ENCODE measurements at regions not wholly inside any gene's neighbourhood (a gene's known extent, or its start where the extent isn't known, plus 50 kb on each side); places are given as distances from the start of the nearest gene placed in this dataset.

GRCh38 chr4:187436251-187436650 lies 559.3 kb upstream of the ZFP42 start:
- DNase-seq, result no peak

- no peak for DNase-seq
Measured at GRCh38 chr4:187444061-187444460, 551.5 kb upstream of the ZFP42 start.

GRCh38 chr4:187449702-187450101 lies 545.9 kb upstream of the ZFP42 start:
- DNase-seq, result no peak

GRCh38 chr4:187451776-187452175 lies 543.8 kb upstream of the ZFP42 start:
- no peak for DNase-seq

- DNase-seq, result no peak
Measured at GRCh38 chr4:187460016-187460415, 535.6 kb upstream of the ZFP42 start.

GRCh38 chr4:187464573-187464972 lies 531.0 kb upstream of the ZFP42 start:
- no peak for DNase-seq

GRCh38 chr4:187467224-187467623 lies 528.3 kb upstream of the ZFP42 start:
- no peak for DNase-seq

GRCh38 chr4:187469627-187470026 lies 525.9 kb upstream of the ZFP42 start:
- no peak for DNase-seq

GRCh38 chr4:187470061-187470460 lies 525.5 kb upstream of the ZFP42 start:
- no peak for DNase-seq

- DNase-seq, result peak; percentile 42
Measured at GRCh38 chr4:187474238-187474637, 521.3 kb upstream of the ZFP42 start.

GRCh38 chr4:187475901-187476300 lies 519.7 kb upstream of the ZFP42 start:
- no peak for DNase-seq

GRCh38 chr4:187477224-187477623 lies 518.3 kb upstream of the ZFP42 start:
- no peak for DNase-seq

GRCh38 chr4:187478292-187479140 lies 517.1 kb upstream of the ZFP42 start:
- peak; percentile 74 for DNase-seq

- no peak for DNase-seq
Measured at GRCh38 chr4:187479511-187479910, 516.1 kb upstream of the ZFP42 start.

GRCh38 chr4:187480146-187481145 lies 515.1 kb upstream of the ZFP42 start:
- DNase-seq, result no peak

GRCh38 chr4:187484186-187484585 lies 511.4 kb upstream of the ZFP42 start:
- no peak for DNase-seq

GRCh38 chr4:187485676-187486075 lies 509.9 kb upstream of the ZFP42 start:
- no peak for DNase-seq

- peak; percentile 65 for DNase-seq
Measured at GRCh38 chr4:187491286-187491685, 504.3 kb upstream of the ZFP42 start.

- DNase-seq, result no peak
Measured at GRCh38 chr4:187491959-187492358, 503.6 kb upstream of the ZFP42 start.

GRCh38 chr4:187493661-187494060 lies 501.9 kb upstream of the ZFP42 start:
- no peak for DNase-seq

- DNase-seq, result no peak
Measured at GRCh38 chr4:187499956-187500355, 495.6 kb upstream of the ZFP42 start.

GRCh38 chr4:187500796-187501195 lies 494.8 kb upstream of the ZFP42 start:
- DNase-seq, result no peak

- DNase-seq, result no peak
Measured at GRCh38 chr4:187501731-187502130, 493.8 kb upstream of the ZFP42 start.

All from left hindlimb (tissue), 1 donor.